BLaER1 treated with 17β-estradiol and CSF1 and Interleukin-3, amounts not matched to agents 10 nM and 100 nM (cell line): ENCODE measurements at regions not wholly inside any gene's neighbourhood (a gene's known extent, or its start where the extent isn't known, plus 50 kb on each side); places are given as distances from the start of the nearest gene placed in this dataset.
"Not testable (repeated sequence)": the region's sequence is repeated elsewhere in the genome, so short reads cannot be mapped to it uniquely, and the experiment has no call there.

Experiments
- H3K27ac ChIP-seq, 11 experiments: shearing (Covaris generic); formaldehyde crosslinking; 2 replicates each; pipeline ENCODE4 v1.8.1; 2022
- H3K27me3 ChIP-seq, 11 experiments: shearing (Covaris generic); formaldehyde crosslinking; 2 replicates each; pipeline ENCODE4 v1.8.1; 2022
- H3K36me3 ChIP-seq, 11 experiments: shearing (Covaris generic); formaldehyde crosslinking; 2 replicates each; pipeline ENCODE4 v1.8.1; 2022
- H3K4me1 ChIP-seq, 10 experiments: shearing (Covaris generic); formaldehyde crosslinking; 2 replicates each; pipeline ENCODE4 v1.8.1; 2022
- H3K4me2 ChIP-seq, 11 experiments: shearing (Covaris generic); formaldehyde crosslinking; 2 replicates each; pipeline ENCODE4 v1.8.1; 2022
- H3K4me3 ChIP-seq, 10 experiments: shearing (Covaris generic); formaldehyde crosslinking; 2 replicates each; pipeline ENCODE4 v1.8.1; 2022
- H3K9ac ChIP-seq, 11 experiments: shearing (Covaris generic); formaldehyde crosslinking; 2 replicates each; pipeline ENCODE4 v1.8.1; 2022
- H3K9me3 ChIP-seq, 11 experiments: shearing (Covaris generic); formaldehyde crosslinking; replicated peaks in 1 of 11; 2 replicates each; pipeline ENCODE4 v1.8.1; 2022
- H4K20me1 ChIP-seq, 11 experiments: shearing (Covaris generic); formaldehyde crosslinking; 2 replicates each; pipeline ENCODE4 v1.8.1; 2022
- Cebpa-rat ChIP-seq, 11 experiments: shearing (Covaris generic); IDR thresholded peaks; 2 replicates each; pipeline ENCODE4 v1.8.1; 2022

DNA sequence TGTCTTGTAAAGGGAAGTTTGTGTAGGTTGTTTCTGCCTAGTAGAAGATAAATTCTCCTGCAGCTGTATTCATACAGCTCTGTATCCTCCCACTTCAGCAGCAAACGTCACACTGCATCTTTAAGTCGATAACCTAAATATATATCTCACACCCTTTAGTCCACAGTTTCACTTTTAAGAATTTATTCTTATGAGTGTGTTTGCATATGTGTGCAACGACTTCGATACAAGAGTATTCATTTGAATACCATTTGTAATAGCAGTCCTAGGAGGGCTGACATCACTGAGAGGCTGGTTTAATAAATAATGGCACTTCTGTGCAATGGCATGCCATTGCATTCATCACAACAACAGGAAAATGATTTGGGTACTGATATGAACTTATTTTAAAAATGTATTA lies 63.8 kb upstream of the MSH6 start:
- Histone ChIP-seq H3K27me3 (no peaks in the 10 kb centered on the region), H3K36me3 (peaks cover 0 to 87% (median 40%) of the 10 kb centered on the region in 11 experiments; a peak in 14 of 22 replicates), H3K9ac (peak overlapping the region in 6 of 11 experiments; percentile 52 to 72 (median 64); a peak in 10 of 22 replicates), H3K27ac (peak overlapping the region in 9 of 11 experiments; percentile 52 to 96 (median 94); a peak in 16 of 22 replicates), H3K4me3 (no peak overlapping the region), H3K4me1 (peaks cover 47 to 96% (median 86%) of the 10 kb centered on the region in 10 experiments), H4K20me1 (no peaks in the 10 kb centered on the region), H3K4me2 (peak overlapping the region; percentile 19 to 88 (median 72); a peak in 21 of 22 replicates), H3K9me3 (peaks cover 0 to 5% (median 0%) of the 10 kb centered on the region in 11 experiments; a peak in 2 of 22 replicates)
- no peak for TF ChIP-seq Cebpa-rat (IDR thresholded peaks at IDR 0.05)

DNA sequence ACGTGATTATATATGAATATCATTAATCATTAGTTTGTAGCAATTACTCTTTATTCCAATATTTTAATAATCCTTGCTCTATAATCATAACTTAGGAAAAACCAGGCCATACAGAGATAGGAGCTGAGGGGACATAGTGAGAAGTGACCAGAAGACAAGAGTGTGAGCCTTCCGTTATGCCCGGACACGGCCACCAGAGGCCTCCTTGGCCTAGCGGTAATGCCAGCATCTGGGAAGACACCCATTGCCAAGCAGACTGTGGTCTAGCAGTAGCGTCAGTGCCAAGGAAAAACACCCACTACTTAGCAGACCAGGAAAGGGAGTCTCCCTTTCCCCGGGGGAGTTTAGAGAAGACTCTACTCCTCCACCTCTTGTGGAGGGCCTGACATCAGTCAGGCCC lies 66.6 kb upstream of the MSH6 start:
- not testable (repeated sequence) for H3K4me3 ChIP-seq, H3K9me3 ChIP-seq, H3K27me3 ChIP-seq, H4K20me1 ChIP-seq
- Histone ChIP-seq H3K36me3 (peaks cover 0 to 94% (median 53%) of the 10 kb centered on the region in 11 experiments; a peak in 16 of 22 replicates), H3K4me1 (peaks cover 35 to 68% (median 59%) of the 10 kb centered on the region in 10 experiments), H3K27ac (peak overlapping the region in 8 of 11 experiments; percentile 88 to 96 (median 94); a peak in 13 of 22 replicates), H3K9ac (0 out of 22 replicates have a peak overlapping the region, but pooled peaks of 1 of the 11 experiments have one; percentile 41), H3K4me2 (peak overlapping the region in 8 of 11 experiments; percentile 60 to 88 (median 79); a peak in 15 of 22 replicates)

DNA sequence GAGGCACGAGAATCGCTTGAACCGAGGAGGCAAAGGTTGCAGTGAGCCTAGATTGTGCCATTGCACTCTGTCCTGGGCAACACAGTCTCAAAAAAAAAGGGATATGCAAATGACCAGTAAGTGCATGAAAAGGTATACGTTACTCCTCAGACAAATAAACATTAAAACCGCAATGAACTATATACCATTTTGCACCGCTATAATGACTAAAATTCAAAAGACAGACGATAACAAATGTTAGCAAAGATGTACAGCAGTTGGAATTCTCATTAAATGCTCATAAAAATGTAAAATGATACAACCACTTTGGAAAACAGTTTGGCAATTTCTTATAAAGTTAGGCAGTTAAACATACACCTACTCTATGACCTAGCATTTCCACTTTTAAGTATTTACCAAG lies 67.4 kb upstream of the MSH6 start:
- Histone ChIP-seq H3K4me1 (peaks cover 29 to 62% (median 51%) of the 10 kb centered on the region in 10 experiments), H3K4me2 (peak overlapping the region in 5 of 11 experiments; percentile 60 to 84 (median 72); a peak in 8 of 22 replicates), H4K20me1 (no peaks in the 10 kb centered on the region), H3K27me3 (no peaks in the 10 kb centered on the region), H3K27ac (peak overlapping the region in 6 of 11 experiments; percentile 29 to 96 (median 95); a peak in 10 of 22 replicates), H3K9me3 (peaks cover 0 to 5% (median 0%) of the 10 kb centered on the region in 11 experiments; a peak in 3 of 22 replicates), H3K9ac (no peak overlapping the region), H3K4me3 (no peak overlapping the region), H3K36me3 (peaks cover 0 to 95% (median 58%) of the 10 kb centered on the region in 11 experiments; a peak in 17 of 22 replicates)
- TF ChIP-seq Cebpa-rat (IDR thresholded peaks at IDR 0.05), result no peak

DNA sequence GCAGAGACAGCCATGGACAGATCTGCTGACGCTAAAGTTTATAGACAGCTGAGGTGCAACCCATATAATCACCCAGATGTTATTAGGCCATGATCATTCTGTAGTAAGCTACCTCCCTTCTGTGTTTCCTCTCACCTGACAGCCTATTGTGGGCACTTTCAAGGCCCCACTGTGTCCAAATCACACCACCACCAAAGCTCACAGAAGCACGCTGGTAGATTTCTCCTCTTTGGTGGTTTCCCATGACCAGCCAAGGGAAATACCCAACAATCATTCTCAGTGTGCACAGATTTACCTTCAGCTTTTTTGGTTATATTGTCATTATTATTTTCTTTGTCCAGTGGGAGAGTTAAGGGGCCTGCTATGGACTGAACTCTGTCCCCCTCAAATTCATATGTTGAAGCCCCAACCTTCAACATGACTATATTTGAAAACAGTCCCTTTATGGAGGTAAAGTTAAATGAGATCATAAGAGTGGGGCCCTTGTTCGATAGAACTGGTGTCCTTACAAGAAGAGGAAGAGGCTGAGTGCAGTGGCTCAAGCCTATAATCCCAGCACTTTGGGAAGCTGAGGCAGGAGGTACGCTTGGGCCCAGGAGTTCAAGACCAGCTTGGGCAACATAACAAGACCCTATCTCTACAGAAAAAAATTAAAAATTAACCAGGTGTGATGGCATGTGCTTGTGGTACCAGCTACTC lies 74.0 kb upstream of the MSH6 start:
- Histone ChIP-seq H3K4me2 (peak overlapping the region in 1 of 11 experiments; percentile 21; a peak in 2 of 22 replicates), H3K27ac (peak overlapping the region in 4 of 11 experiments; percentile 12 to 61 (median 34); a peak in 5 of 22 replicates), H3K9me3 (peaks cover 0 to 7% (median 0%) of the 10 kb centered on the region in 11 experiments; a peak in 2 of 22 replicates), H3K4me1 (peaks cover 0 to 61% (median 12%) of the 10 kb centered on the region in 10 experiments; a peak in 10 of 20 replicates), H3K36me3 (peaks cover 0 to 100% (median 98%) of the 10 kb centered on the region in 11 experiments; a peak in 20 of 22 replicates), H3K27me3 (no peaks in the 10 kb centered on the region), H3K4me3 (no peak overlapping the region), H4K20me1 (no peaks in the 10 kb centered on the region; a peak in 1 of 22 replicates), H3K9ac (no peak overlapping the region)
- no peak for TF ChIP-seq Cebpa-rat (IDR thresholded peaks at IDR 0.05)

DNA sequence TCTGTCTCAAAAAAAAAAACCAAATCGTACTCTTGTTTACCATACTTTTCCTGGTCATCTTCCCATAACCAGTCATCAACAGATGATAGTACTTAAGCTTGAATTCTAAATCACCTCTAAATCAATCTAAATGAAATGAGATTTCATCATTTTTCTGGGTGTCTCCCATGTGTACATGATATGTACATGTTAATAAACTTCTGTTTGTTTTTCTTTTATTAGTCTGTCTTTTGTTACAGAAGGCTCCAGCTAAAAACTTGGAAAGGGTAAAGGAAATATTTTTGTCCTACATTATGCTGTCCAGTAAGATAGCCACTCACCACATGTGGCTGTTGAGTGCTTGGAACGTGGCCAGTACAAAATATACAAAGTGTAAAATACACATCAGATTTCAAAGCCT lies 78.7 kb upstream of the MSH6 start:
- H3K4me2 ChIP-seq, result peak overlapping the region in 5 of 11 experiments; percentile 88 to 94 (median 92); a peak in 7 of 22 replicates
- H3K27me3 ChIP-seq, result no peaks in the 10 kb centered on the region
- H3K4me3 ChIP-seq, result no peak overlapping the region
- H3K36me3 ChIP-seq, result peaks cover 0 to 98% (median 71%) of the 10 kb centered on the region in 11 experiments; a peak in 20 of 22 replicates
- TF ChIP-seq Cebpa-rat (IDR thresholded peaks at IDR 0.05), result no peak
- peaks cover 26 to 90% (median 50%) of the 10 kb centered on the region in 10 experiments for H3K4me1 ChIP-seq
- H3K9ac ChIP-seq, result no peak overlapping the region
- no peaks in the 10 kb centered on the region; a peak in 1 of 22 replicates for H4K20me1 ChIP-seq
- 0 out of 22 replicates have a peak, but pooled peaks cover 0 to 7% (median 0%) of the 10 kb centered on the region in 11 experiments for H3K9me3 ChIP-seq
- peak overlapping the region in 4 of 11 experiments; percentile 18 to 95 (median 92); a peak in 4 of 22 replicates for H3K27ac ChIP-seq

DNA sequence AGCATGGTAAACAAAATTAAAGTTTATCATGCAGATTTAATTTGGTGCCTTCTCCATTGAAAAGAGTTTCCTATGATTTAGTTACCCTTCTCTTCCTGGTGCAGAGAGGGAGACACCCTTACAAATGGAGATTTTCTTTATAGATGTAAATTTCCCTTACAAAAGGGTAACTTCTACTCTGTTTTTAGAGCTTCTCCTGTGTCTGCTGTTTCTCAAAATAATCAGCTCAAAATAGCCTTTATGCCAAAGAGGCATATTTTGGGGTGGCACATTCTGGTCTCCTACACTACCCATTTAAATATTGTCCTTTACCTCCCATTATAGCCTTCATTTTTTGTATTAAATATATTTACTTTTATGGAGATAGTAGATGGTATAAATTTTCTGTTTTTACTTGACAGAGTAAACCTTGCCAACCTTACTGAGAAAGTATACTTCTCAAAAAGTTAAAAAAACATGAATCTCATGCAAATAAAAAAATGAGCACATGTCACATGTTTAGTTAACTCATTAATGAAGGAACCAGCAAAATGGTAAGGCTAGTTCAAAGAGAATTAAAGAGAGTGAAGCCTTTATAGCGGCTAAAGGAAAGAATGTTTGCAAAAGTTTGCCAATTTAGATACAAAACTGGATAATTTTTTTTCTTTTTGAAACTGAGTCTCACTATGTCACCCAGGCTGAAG lies 83.3 kb upstream of the MSH6 start:
- no peaks in the 10 kb centered on the region for H3K9me3 ChIP-seq
- H3K4me2 ChIP-seq, result peak overlapping the region; percentile 81 to 98 (median 92)
- no peaks in the 10 kb centered on the region for H3K27me3 ChIP-seq
- peak overlapping the region; percentile 49 to 94 (median 86); a peak in 21 of 22 replicates for H3K9ac ChIP-seq
- peaks cover 0 to 60% (median 25%) of the 10 kb centered on the region in 11 experiments; a peak in 17 of 22 replicates for H3K36me3 ChIP-seq
- H4K20me1 ChIP-seq, result no peaks in the 10 kb centered on the region
- no peak for TF ChIP-seq Cebpa-rat (IDR thresholded peaks at IDR 0.05)
- H3K4me3 ChIP-seq, result peak overlapping the region; percentile 22 to 79 (median 68); a peak in 19 of 20 replicates
- H3K4me1 ChIP-seq, result peaks cover 44 to 96% (median 74%) of the 10 kb centered on the region in 10 experiments
- H3K27ac ChIP-seq, result peak overlapping the region; percentile 35 to 95 (median 90); a peak in 20 of 22 replicates

DNA sequence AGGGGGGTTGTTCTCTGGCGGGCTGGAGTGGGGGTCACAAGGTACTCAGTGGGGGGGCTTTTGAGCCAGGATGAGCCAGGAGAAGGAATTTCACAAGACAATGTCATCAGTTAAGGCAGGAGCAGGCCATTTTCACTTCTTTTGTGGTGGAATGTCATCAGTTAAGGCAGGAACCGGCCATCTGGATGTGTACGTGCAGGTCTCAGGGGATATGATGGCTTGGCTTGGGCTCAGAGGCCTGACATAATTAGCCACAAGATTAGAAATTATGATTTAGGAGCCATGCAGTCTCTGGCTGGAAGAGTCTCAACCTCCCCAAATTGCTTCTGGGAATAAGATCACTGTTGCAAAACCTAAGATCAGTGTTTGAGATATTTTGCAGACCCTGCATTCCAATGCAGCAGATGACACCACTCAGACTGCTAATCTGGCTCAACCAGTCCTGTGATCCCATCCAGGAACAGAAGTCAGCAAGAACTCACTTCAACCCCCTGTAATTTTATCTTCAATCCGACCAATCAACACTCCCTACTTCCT lies 84.4 kb upstream of the MSH6 start:
- H3K9me3 ChIP-seq, H4K20me1 ChIP-seq, H3K27me3 ChIP-seq: not testable (repeated sequence)
- peak in 5 of 11 experiments; percentile 45 to 68 (median 62); a peak in 6 of 22 replicates for TF ChIP-seq Cebpa-rat (IDR thresholded peaks at IDR 0.05)
- Histone ChIP-seq H3K4me2 (peak overlapping the region; percentile 81 to 98 (median 92)), H3K9ac (peak overlapping the region; percentile 59 to 94 (median 86); a peak in 21 of 22 replicates), H3K4me1 (peaks cover 45 to 98% (median 83%) of the 10 kb centered on the region in 10 experiments), H3K4me3 (peak overlapping the region; percentile 22 to 79 (median 68); a peak in 19 of 20 replicates), H3K27ac (peak overlapping the region; percentile 35 to 95 (median 90); a peak in 21 of 22 replicates), H3K36me3 (peaks cover 0 to 48% (median 13%) of the 10 kb centered on the region in 11 experiments; a peak in 16 of 22 replicates)

DNA sequence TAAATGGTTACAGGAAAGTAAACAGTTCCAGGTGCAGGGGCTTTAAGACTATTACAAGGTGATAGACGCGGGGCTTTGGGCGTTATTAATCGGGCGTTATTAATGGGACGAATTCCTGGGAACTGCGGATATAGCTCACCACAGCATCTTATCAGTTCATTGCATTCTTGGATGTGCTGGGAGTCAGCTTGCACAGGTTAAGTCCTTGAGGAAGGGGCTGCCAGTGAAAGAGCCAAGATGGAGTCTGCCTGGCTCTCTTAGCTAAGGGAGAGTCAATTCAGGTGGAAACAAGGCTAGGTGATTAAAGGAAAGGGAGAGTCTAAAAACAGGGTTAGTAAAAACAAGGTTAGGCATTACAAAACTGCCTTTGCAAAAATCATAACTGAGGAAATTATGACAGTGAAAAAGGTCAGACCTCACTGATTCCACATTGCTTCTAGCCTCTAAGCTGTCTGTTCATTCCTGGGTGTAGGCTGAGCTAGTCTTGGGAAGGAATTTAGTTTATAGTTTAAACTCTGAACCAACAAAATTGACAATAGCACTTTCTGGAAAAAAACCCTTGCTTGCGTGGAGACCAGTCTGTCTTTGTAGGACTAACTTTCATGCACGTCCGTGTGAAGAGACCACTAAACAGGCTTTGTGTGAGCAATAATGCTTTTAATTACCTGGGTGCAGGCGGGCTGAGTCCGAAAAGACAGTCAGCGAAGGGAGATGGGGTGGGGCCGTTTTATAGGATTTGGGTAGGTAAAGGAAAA lies 85.1 kb upstream of the MSH6 start:
- H3K27ac ChIP-seq, result peak overlapping the region in 10 of 11 experiments; percentile 57 to 95 (median 90); a peak in 20 of 22 replicates
- H4K20me1 ChIP-seq, H3K27me3 ChIP-seq, H3K9me3 ChIP-seq: not testable (repeated sequence)
- peak overlapping the region; percentile 59 to 94 (median 86); a peak in 21 of 22 replicates for H3K9ac ChIP-seq
- H3K4me1 ChIP-seq, result peaks cover 45 to 98% (median 84%) of the 10 kb centered on the region in 10 experiments
- peak overlapping the region; percentile 81 to 98 (median 92) for H3K4me2 ChIP-seq
- H3K4me3 ChIP-seq, result peak overlapping the region; percentile 43 to 79 (median 68); a peak in 19 of 20 replicates
- H3K36me3 ChIP-seq, result peaks cover 0 to 42% (median 7%) of the 10 kb centered on the region in 11 experiments; a peak in 11 of 22 replicates
